ENCODE measurements at regions not wholly inside any gene's neighbourhood (a gene's known extent, or its start where the extent isn't known, plus 50 kb on each side); places are given as distances from the start of the nearest gene placed in this dataset.

- H3K27me3 ChIP-seq (ENCODE audit: control insufficient read depth in 1 of 2, insufficient read depth in 2 of 2, low read length in 2 of 2) = peaks cover 0 to 7% of the 10 kb centered on the region in 2 experiments; a peak in 2 of 5 replicates
- no peak overlapping the region for H3K4me3 ChIP-seq (replicated peaks in 1 of 3; ENCODE audit: insufficient read depth in 1 of 3, low read depth in 2 of 3, low read length in 3 of 3)
- no peak overlapping the region for H3K4me2 ChIP-seq (ENCODE audit: low read depth, low read length)
- ChIA-PET CTCF (ENCODE audit: low intra/inter-chr PET ratio, low total read pairs) (no interaction called here), POLR2A (no interaction called here)
- no peak overlapping the region for H3K9ac ChIP-seq (ENCODE audit: insufficient read depth, low read depth, low read length)
- in situ Hi-C loops (cut with HindIII; ENCODE audit: extremely low pct_ligation_motif_present, low pct_unique_long_range_greater_than_20kb) = no loop called here
- no peak overlapping the region for H3K27ac ChIP-seq (ENCODE audit: extremely low read length, insufficient read depth, low read length)
- H3K36me3 ChIP-seq (replicated peaks in 1 of 2; ENCODE audit: control insufficient read depth in 1 of 2, insufficient read depth in 2 of 2, low read length in 2 of 2) = no peaks in the 10 kb centered on the region
- TF ChIP-seq ZNF317 (CRISPR knock-in tag; IDR thresholded peaks at IDR 0.05) (no peak), ZSCAN21 (CRISPR knock-in tag; IDR thresholded peaks at IDR 0.05; ENCODE audit: borderline replicate concordance) (no peak), HOXA3 (CRISPR knock-in tag; IDR thresholded peaks at IDR 0.05) (no peak), ARID5B (CRISPR knock-in tag; IDR thresholded peaks at IDR 0.05) (no peak), ZNF747 (CRISPR knock-in tag; IDR thresholded peaks at IDR 0.05; ENCODE audit: borderline replicate concordance) (no peak), SCMH1 (CRISPR knock-in tag; IDR thresholded peaks at IDR 0.05; ENCODE audit: borderline replicate concordance) (no peak), ZNF296 (CRISPR knock-in tag; conservative IDR thresholded peaks at IDR 0.05) (no peak), SMAD1 (CRISPR knock-in tag; IDR thresholded peaks at IDR 0.05; ENCODE audit: borderline replicate concordance, low read depth) (no peak), PHF21A (CRISPR knock-in tag; IDR thresholded peaks at IDR 0.05) (no peak), ZNF343 (CRISPR knock-in tag; IDR thresholded peaks at IDR 0.05) (no peak), ZNF652 (CRISPR knock-in tag; IDR thresholded peaks at IDR 0.05; ENCODE audit: borderline replicate concordance, low read depth) (no peak), NFYC (CRISPR knock-in tag; IDR thresholded peaks at IDR 0.05) (no peak), ZNF160 (CRISPR knock-in tag; IDR thresholded peaks at IDR 0.05) (no peak)
- TF ChIP-seq, protein P1, sequence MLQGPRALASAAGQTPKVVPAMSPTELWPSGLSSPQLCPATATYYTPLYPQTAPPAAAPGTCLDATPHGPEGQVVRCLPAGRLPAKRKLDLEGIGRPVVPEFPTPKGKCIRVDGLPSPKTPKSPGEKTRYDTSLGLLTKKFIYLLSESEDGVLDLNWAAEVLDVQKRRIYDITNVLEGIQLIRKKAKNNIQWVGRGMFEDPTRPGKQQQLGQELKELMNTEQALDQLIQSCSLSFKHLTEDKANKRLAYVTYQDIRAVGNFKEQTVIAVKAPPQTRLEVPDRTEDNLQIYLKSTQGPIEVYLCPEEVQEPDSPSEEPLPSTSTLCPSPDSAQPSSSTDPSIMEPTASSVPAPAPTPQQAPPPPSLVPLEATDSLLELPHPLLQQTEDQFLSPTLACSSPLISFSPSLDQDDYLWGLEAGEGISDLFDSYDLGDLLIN (CRISPR knock-in tag; IDR thresholded peaks at IDR 0.05; ENCODE audit: borderline replicate concordance) = no peak
- TF ChIP-seq, protein P2, sequence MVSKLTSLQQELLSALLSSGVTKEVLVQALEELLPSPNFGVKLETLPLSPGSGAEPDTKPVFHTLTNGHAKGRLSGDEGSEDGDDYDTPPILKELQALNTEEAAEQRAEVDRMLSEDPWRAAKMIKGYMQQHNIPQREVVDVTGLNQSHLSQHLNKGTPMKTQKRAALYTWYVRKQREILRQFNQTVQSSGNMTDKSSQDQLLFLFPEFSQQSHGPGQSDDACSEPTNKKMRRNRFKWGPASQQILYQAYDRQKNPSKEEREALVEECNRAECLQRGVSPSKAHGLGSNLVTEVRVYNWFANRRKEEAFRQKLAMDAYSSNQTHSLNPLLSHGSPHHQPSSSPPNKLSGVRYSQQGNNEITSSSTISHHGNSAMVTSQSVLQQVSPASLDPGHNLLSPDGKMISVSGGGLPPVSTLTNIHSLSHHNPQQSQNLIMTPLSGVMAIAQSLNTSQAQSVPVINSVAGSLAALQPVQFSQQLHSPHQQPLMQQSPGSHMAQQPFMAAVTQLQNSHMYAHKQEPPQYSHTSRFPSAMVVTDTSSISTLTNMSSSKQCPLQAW (CRISPR knock-in tag; IDR thresholded peaks at IDR 0.05) = no peak
- TF ChIP-seq, protein P3, sequence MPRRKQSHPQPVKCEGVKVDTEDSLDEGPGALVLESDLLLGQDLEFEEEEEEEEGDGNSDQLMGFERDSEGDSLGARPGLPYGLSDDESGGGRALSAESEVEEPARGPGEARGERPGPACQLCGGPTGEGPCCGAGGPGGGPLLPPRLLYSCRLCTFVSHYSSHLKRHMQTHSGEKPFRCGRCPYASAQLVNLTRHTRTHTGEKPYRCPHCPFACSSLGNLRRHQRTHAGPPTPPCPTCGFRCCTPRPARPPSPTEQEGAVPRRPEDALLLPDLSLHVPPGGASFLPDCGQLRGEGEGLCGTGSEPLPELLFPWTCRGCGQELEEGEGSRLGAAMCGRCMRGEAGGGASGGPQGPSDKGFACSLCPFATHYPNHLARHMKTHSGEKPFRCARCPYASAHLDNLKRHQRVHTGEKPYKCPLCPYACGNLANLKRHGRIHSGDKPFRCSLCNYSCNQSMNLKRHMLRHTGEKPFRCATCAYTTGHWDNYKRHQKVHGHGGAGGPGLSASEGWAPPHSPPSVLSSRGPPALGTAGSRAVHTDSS (CRISPR knock-in tag; conservative IDR thresholded peaks at IDR 0.05) = no peak
- no peak overlapping the region for H2AFZ ChIP-seq (ENCODE audit: low read length)
- 2% methylated on average over 3 of the region's 4 CpGs for WGBS (ENCODE audit: low lambda C conversion rate)
- no TSS peak for BruUV-seq (replicated peaks)
- intact Hi-C loops (cut with micrococcal nuclease; ENCODE audit: unreplicated experiment) = no loop called here
- H4K20me1 ChIP-seq (ENCODE audit: insufficient read depth, low read length) = no peaks in the 10 kb centered on the region
- no peak for ATAC-seq
- no peaks in the 10 kb centered on the region for H3K4me1 ChIP-seq (ENCODE audit: insufficient read depth, low read length)
- H3K9me3 ChIP-seq (ENCODE audit: low read length) = no peaks in the 10 kb centered on the region
- H3K79me2 ChIP-seq (ENCODE audit: insufficient read depth, low read length) = no peaks in the 10 kb centered on the region
- no peak for DNase-seq (ENCODE audit: low spot score)
- FAIRE-seq = no peak
Observed at GRCh38 chr5:171715551-171715950, 70.1 kb upstream of the SMIM23 start.

Measured in HepG2 (cell line).